Natural killer cell (primary cell): ENCODE measurements at regions not wholly inside any gene's neighbourhood (a gene's known extent, or its start where the extent isn't known, plus 50 kb on each side); places are given as distances from the start of the nearest gene placed in this dataset.

Source experiments
- ATAC-seq, 3 donors: fragments of 150-1000 bp in 2 of 3; fragments of 200-7000 bp in 1 of 3; cut with Tn5 transposase; 1 replicate in 1 of 3; 2 replicates in 2 of 3; pipeline ENCODE4 v1.10.0; 2021; ENCODE audit warnings: mild to moderate bottlenecking in 2 of 3, moderate library complexity in 2 of 3
- DNase-seq, 2 donors: peaks; one replicate each; pipeline versions ENCODE4 v3.0.0 to v3.0.0-alpha.2; 2013 to 2021; ENCODE audit warnings: mixed read lengths in 1 of 2
- H3K27ac ChIP-seq: one replicate; pipeline ENCODE4 v1.5.1; 2013; ENCODE audit warnings: mild to moderate bottlenecking, low read length
- H3K27me3 ChIP-seq: one replicate; pipeline ENCODE4 v1.6.1; 2013; ENCODE audit warnings: low read length; ENCODE audit not compliant: control insufficient read depth, insufficient read depth
- H3K36me3 ChIP-seq: one replicate; pipeline ENCODE4 v1.6.1; 2013; ENCODE audit warnings: low read length; ENCODE audit not compliant: control insufficient read depth, insufficient read depth
- H3K4me1 ChIP-seq: one replicate; pipeline ENCODE4 v1.6.1; 2013; ENCODE audit warnings: low read length; ENCODE audit not compliant: control insufficient read depth, insufficient read depth
- H3K4me3 ChIP-seq: one replicate; pipeline ENCODE4 v1.5.1; 2013; ENCODE audit warnings: low read length
- H3K9me3 ChIP-seq: one replicate; pipeline ENCODE4 v1.6.1; 2013; ENCODE audit warnings: low read length; ENCODE audit not compliant: control insufficient read depth, insufficient read depth
- H3K27ac Mint-ChIP-seq, 2 donors: one replicate each; pipeline ENCODE4 v1.8.0; 2022; ENCODE audit warnings: mild to moderate bottlenecking in 2 of 2, mixed read lengths in 2 of 2, moderate library complexity in 1 of 2
- H3K27me3 Mint-ChIP-seq, 2 donors: one replicate each; pipeline ENCODE4 v1.8.0; 2022; ENCODE audit warnings: low read depth in 2 of 2, mixed read lengths in 2 of 2
- H3K36me3 Mint-ChIP-seq: one replicate; pipeline ENCODE4 v1.8.0; 2022; ENCODE audit warnings: mixed read lengths
- H3K4me1 Mint-ChIP-seq, 2 donors: one replicate each; pipeline ENCODE4 v1.8.0; 2022; ENCODE audit warnings: mixed read lengths in 2 of 2
- H3K4me3 Mint-ChIP-seq: one replicate; pipeline ENCODE4 v1.8.0; 2022; ENCODE audit warnings: mild to moderate bottlenecking, moderate library complexity, mixed read lengths
- H3K9me3 Mint-ChIP-seq, 2 donors: one replicate each; pipeline ENCODE4 v1.8.0; 2022; ENCODE audit warnings: mixed read lengths in 2 of 2
- CTCF ChIP-seq: fragments of 200-600 bp; IDR thresholded peaks from one replicate; pipeline ENCODE4 v1.8.0; 2022; ENCODE audit warnings: antibody characterized with exemption
- WGBS: methylation state at CpG from one replicate; pipeline ENCODE4 v1.1.7; 2013; ENCODE audit warnings: missing lambda C conversion rate; ENCODE audit not compliant: insufficient coverage; 5-methylcytosine and 5-hydroxymethylcytosine counted together
- intact Hi-C: fragments of 100-400 bp; cut with micrococcal nuclease; formaldehyde crosslinking; loops from one replicate; pipeline ENCODE4 v1.14.2; 2022

GRCh38 chr3:87462228-87462627 is 185.8 kb upstream of the POU1F1 start:
- H3K27ac Mint-ChIP-seq = no peak overlapping the region
- intact Hi-C loops = no loop called here
- no peaks in the 10 kb centered on the region for H3K9me3 ChIP-seq
- H3K27me3 Mint-ChIP-seq = no peaks in the 10 kb centered on the region
- H3K4me1 ChIP-seq = no peaks in the 10 kb centered on the region
- TF ChIP-seq CTCF = no peak
- no peaks in the 10 kb centered on the region for H3K27me3 ChIP-seq
- ATAC-seq (no peak), DNase-seq (no peak)
- no peaks in the 10 kb centered on the region for H3K36me3 Mint-ChIP-seq
- peaks cover 11 to 12% of the 10 kb centered on the region in 2 donors for H3K9me3 Mint-ChIP-seq
- H3K36me3 ChIP-seq = no peaks in the 10 kb centered on the region
- H3K27ac ChIP-seq = no peak overlapping the region
- H3K4me1 Mint-ChIP-seq = no peaks in the 10 kb centered on the region
- no peak overlapping the region for H3K4me3 ChIP-seq
- H3K4me3 Mint-ChIP-seq = no peak overlapping the region

- H3K27me3 Mint-ChIP-seq = no peaks in the 10 kb centered on the region
- no peak for DNase-seq
- no peak for TF ChIP-seq CTCF
- no peaks in the 10 kb centered on the region for H3K36me3 ChIP-seq
- no peak overlapping the region for H3K4me3 Mint-ChIP-seq
- H3K27ac ChIP-seq = no peak overlapping the region
- no peaks in the 10 kb centered on the region for H3K4me1 ChIP-seq
- 75% methylated on average over 2 of the region's 2 CpGs for WGBS
- no peak overlapping the region for H3K27ac Mint-ChIP-seq
- H3K9me3 ChIP-seq = no peaks in the 10 kb centered on the region
- H3K9me3 Mint-ChIP-seq = peaks cover 12 to 14% of the 10 kb centered on the region in 2 donors
- ATAC-seq = no peak
- H3K4me3 ChIP-seq = no peak overlapping the region
- intact Hi-C loops = no loop called here
- no peaks in the 10 kb centered on the region for H3K27me3 ChIP-seq
- H3K4me1 Mint-ChIP-seq = no peaks in the 10 kb centered on the region
- peaks cover 3% of the 10 kb centered on the region for H3K36me3 Mint-ChIP-seq
These were observed 185.1 kb upstream of the POU1F1 start for GRCh38 chr3:87461443-87461842.

GRCh38 chr3:87461036-87461435 is 184.7 kb upstream of the POU1F1 start:
- ATAC-seq (no peak), DNase-seq (no peak)
- Mint-ChIP-seq H3K4me3 (no peak overlapping the region), H3K36me3 (peaks cover 6% of the 10 kb centered on the region), H3K4me1 (no peaks in the 10 kb centered on the region), H3K27me3 (no peaks in the 10 kb centered on the region), H3K9me3 (peaks cover 13 to 17% of the 10 kb centered on the region in 2 donors), H3K27ac (no peak overlapping the region)
- no peaks in the 10 kb centered on the region for H3K36me3 ChIP-seq
- H3K9me3 ChIP-seq = no peaks in the 10 kb centered on the region
- 81% methylated on average over 2 of the region's 3 CpGs for WGBS
- H3K4me1 ChIP-seq = no peaks in the 10 kb centered on the region
- intact Hi-C loops = no loop called here
- TF ChIP-seq CTCF = no peak
- H3K27me3 ChIP-seq = no peaks in the 10 kb centered on the region
- H3K4me3 ChIP-seq = no peak overlapping the region
- H3K27ac ChIP-seq = no peak overlapping the region

GRCh38 chr3:87448558-87448957 is 172.2 kb upstream of the POU1F1 start:
- H3K27me3 Mint-ChIP-seq = no peaks in the 10 kb centered on the region
- no peak overlapping the region for H3K4me3 Mint-ChIP-seq
- Histone ChIP-seq H3K4me3 (no peak overlapping the region), H3K27me3 (no peaks in the 10 kb centered on the region), H3K9me3 (peaks cover 11% of the 10 kb centered on the region), H3K27ac (no peak overlapping the region), H3K4me1 (no peaks in the 10 kb centered on the region), H3K36me3 (no peaks in the 10 kb centered on the region)
- H3K36me3 Mint-ChIP-seq = peaks cover 6% of the 10 kb centered on the region
- H3K4me1 Mint-ChIP-seq = no peaks in the 10 kb centered on the region
- H3K27ac Mint-ChIP-seq = no peak overlapping the region
- peaks cover 5 to 7% of the 10 kb centered on the region in 2 donors for H3K9me3 Mint-ChIP-seq
- intact Hi-C loops = no loop called here
- DNase-seq (no peak), ATAC-seq (no peak)
- no peak for TF ChIP-seq CTCF
